Lung (tissue), 11 donors: ENCODE measurements at regions not wholly inside any gene's neighbourhood (a gene's known extent, or its start where the extent isn't known, plus 50 kb on each side); places are given as distances from the start of the nearest gene placed in this dataset.
"Not testable (repeated sequence)": the region's sequence is repeated elsewhere in the genome, so short reads cannot be mapped to it uniquely, and the experiment has no call there.

Experiments used
- ATAC-seq: fragments of 200-7000 bp; cut with Tn5 transposase; one replicate; pipeline ENCODE4 v1.9.1; 2020; ENCODE audit warnings: moderate number of reproducible peaks; ENCODE audit not compliant: insufficient read depth, low FRiP score
- DNase-seq, 3 donors: peaks; one replicate each; pipeline ENCODE4 v3.0.0-alpha.2; 2013 to 2017
- H3K27ac ChIP-seq, 2 donors: one replicate each; pipeline ENCODE4 v1.5.1; 2013; ENCODE audit warnings: mild to moderate bottlenecking in 2 of 2, moderate library complexity in 2 of 2, control low read depth in 1 of 2, inconsistent platforms in 1 of 2, low read depth in 1 of 2, low read length in 1 of 2
- H3K27me3 ChIP-seq, 3 donors: one replicate each; pipeline ENCODE4 v1.5.1; 2013; ENCODE audit warnings: low read length in 2 of 3; ENCODE audit not compliant: control insufficient read depth in 3 of 3, insufficient read depth in 3 of 3
- H3K36me3 ChIP-seq, 4 donors: one replicate each; pipeline ENCODE4 v1.5.1; 2013; ENCODE audit warnings: low read length in 4 of 4, mild to moderate bottlenecking in 1 of 4, moderate library complexity in 1 of 4; ENCODE audit not compliant: control insufficient read depth in 4 of 4, insufficient read depth in 4 of 4
- H3K4me1 ChIP-seq, 5 donors: one replicate each; pipeline ENCODE4 v1.5.1; 2013; ENCODE audit warnings: low read length in 5 of 5, mild to moderate bottlenecking in 2 of 5, moderate library complexity in 1 of 5; ENCODE audit not compliant: control insufficient read depth in 5 of 5, insufficient read depth in 5 of 5
- H3K4me3 ChIP-seq: one replicate; pipeline ENCODE4 v1.5.1; 2013; ENCODE audit warnings: mild to moderate bottlenecking, control low read depth, moderate library complexity
- H3K9ac ChIP-seq, 2 donors: one replicate each; pipeline ENCODE4 v1.5.1; 2013; ENCODE audit warnings: low read length in 2 of 2, control low read depth in 1 of 2; ENCODE audit not compliant: insufficient read depth in 1 of 2
- H3K9me3 ChIP-seq, 4 donors: one replicate each; pipeline ENCODE4 v1.5.1; 2013; ENCODE audit warnings: low read length in 3 of 4, mild to moderate bottlenecking in 1 of 4, moderate library complexity in 1 of 4; ENCODE audit not compliant: control insufficient read depth in 4 of 4, insufficient read depth in 3 of 4
- WGBS, 2 donors: extraction: QIAGEN DNeasy Blood & Tissue Kit; methylation state at CpG; one replicate each; pipeline ENCODE4 v1.1.7; 2013; 5-methylcytosine and 5-hydroxymethylcytosine counted together
- TF ChIP-seq, protein P1 (sequence below): IDR thresholded peaks from 2 replicates; pipeline ENCODE4 v1.5.1; 2012; ENCODE audit warnings: mild to moderate bottlenecking; ENCODE audit errors: control extremely low read depth, extremely low read depth
- donor health status: control.
- donor health status: control.
- donor health status: Bipolar disorder and iron deficiency.
- donor health status: healthy.
- donor health status: DM: yes; HTN: yes; CAD: no.

DNA sequence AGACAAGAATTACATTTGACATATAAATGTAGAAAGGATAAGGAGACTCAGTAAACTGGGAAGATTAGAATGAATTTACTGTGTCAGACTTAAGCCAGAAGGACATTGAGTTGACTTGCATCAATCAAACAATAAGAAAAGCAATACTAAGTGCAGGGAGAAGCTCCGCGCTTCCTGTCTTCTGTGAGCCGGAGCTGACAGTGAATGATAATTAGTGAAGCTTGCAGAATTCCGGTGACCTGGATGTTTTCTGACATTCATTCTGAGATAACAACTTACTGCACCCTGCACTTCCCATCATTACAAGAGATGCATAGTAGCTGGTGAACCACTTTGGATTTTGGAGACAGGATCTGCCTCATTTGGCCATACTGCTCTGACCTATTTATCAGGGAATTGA lies 469.2 kb upstream of the PCDH20 start:
- H3K4me1 ChIP-seq, result no peaks in the 10 kb centered on the region
- 72 to 80% methylated on average over 4 of the region's 4 CpGs for WGBS, 2 donors
- H3K27me3 ChIP-seq, result no peaks in the 10 kb centered on the region
- no peak overlapping the region for H3K4me3 ChIP-seq
- no peak for ATAC-seq
- TF ChIP-seq, protein P1, sequence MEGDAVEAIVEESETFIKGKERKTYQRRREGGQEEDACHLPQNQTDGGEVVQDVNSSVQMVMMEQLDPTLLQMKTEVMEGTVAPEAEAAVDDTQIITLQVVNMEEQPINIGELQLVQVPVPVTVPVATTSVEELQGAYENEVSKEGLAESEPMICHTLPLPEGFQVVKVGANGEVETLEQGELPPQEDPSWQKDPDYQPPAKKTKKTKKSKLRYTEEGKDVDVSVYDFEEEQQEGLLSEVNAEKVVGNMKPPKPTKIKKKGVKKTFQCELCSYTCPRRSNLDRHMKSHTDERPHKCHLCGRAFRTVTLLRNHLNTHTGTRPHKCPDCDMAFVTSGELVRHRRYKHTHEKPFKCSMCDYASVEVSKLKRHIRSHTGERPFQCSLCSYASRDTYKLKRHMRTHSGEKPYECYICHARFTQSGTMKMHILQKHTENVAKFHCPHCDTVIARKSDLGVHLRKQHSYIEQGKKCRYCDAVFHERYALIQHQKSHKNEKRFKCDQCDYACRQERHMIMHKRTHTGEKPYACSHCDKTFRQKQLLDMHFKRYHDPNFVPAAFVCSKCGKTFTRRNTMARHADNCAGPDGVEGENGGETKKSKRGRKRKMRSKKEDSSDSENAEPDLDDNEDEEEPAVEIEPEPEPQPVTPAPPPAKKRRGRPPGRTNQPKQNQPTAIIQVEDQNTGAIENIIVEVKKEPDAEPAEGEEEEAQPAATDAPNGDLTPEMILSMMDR, result no peak
- H3K27ac ChIP-seq, result no peak overlapping the region
- no peak for DNase-seq
- H3K36me3 ChIP-seq, result no peaks in the 10 kb centered on the region
- no peak overlapping the region for H3K9ac ChIP-seq
- no peaks in the 10 kb centered on the region for H3K9me3 ChIP-seq

DNA sequence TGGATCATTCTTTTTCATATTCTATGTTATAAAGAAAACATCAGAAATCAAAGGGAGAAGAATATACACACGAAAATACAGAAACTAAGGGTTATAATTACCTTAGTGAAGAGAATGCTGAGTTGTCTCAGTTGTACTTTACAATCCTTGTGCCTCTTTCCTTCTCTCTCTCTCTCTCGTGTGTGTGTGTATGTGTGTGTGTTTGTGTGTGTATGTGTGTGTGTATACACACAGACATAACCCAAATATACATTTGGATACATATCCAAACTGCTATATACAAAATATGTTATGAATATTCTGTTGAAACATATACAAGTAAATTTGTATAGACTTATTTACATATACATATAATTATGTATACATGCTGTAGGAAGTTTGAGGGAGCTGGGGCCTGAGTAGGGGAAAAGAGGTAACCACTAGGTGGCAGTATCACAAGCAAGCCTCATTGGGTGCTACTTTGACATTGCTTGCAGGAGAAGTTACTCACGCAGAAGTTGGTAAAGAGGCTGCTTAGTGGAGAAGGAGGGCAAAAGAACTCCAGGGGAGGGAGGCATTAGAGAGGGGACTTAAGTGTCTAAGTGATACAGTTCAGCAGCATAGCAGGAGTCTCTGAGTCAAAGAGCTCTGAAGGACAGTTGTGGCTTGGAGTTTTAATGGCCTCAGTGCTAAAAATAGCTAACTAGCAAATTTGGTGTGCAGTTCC lies 465.1 kb upstream of the PCDH20 start:
- no peaks in the 10 kb centered on the region for H3K27me3 ChIP-seq
- no peaks in the 10 kb centered on the region for H3K4me1 ChIP-seq
- WGBS, 2 donors, result 52 to 55% methylated on average over 3 of the region's 3 CpGs
- H3K9me3 ChIP-seq, result peaks cover 0 to 2% (median 1%) of the 10 kb centered on the region in 4 donors
- no peaks in the 10 kb centered on the region for H3K36me3 ChIP-seq
- no peak overlapping the region for H3K9ac ChIP-seq
- TF ChIP-seq, protein P1, result no peak
- ATAC-seq (no peak), DNase-seq (peak in 1 of 3 donors; percentile 17)
- no peak overlapping the region for H3K4me3 ChIP-seq
- H3K27ac ChIP-seq, result no peak overlapping the region

DNA sequence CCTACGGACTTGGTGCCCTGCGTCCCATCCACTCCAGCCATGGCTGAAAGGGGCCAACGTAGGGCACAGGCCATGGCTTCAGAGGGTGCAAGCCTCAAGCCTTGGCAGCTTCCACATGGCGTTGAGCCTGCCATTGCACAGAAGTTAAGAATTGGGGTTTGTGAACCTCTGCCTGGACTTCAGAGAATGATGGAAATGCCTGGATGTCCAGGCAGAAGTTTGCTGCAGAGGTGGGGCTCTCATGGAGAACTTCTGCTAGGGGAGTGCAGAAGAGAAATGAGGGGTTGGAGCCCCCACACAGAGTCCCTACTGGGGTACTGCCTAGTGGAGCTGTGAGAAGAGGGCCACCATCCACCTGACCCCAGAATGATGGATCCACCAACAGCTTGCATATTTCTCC lies 462.9 kb upstream of the PCDH20 start:
- H3K4me3 ChIP-seq, H3K9ac ChIP-seq, H3K27me3 ChIP-seq, H3K4me1 ChIP-seq, ATAC-seq, H3K27ac ChIP-seq, DNase-seq, H3K36me3 ChIP-seq: not testable (repeated sequence)
- peaks cover 0 to 12% (median 4%) of the 10 kb centered on the region in 4 donors for H3K9me3 ChIP-seq
- 81 to 82% methylated on average over 4 of the region's 4 CpGs for WGBS, 2 donors

DNA sequence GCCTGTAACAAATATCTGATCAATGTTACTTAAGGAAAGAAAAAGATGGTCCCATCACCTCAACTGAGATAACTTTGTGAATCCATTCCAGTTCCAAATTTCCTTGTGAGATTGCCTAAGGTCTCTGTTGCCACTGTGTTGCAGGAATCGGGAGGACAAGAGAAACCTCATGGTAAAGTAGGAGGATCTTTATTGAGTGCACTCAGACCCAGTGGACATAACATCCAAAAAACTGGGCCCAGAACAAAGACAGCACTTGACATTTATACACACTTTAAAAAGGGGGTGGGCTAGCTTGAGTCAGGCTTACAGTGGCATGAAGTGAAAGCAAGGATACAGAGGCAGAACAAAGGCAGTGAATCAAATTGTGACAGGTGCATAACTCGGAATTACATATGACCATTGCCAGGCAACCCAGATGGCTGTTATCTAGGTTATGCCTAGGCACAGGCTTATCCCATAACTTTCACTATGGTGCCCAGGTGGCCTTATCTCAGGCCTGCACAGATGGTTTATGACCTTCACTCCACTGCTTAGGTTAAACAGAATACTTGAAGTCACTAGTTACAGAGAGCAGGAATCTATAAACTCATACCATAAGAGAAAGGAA lies 459.4 kb upstream of the PCDH20 start:
- TF ChIP-seq, protein P1, result no peak
- no peak for DNase-seq
- no peaks in the 10 kb centered on the region for H3K4me1 ChIP-seq
- H3K27me3 ChIP-seq, result no peaks in the 10 kb centered on the region
- no peak overlapping the region for H3K9ac ChIP-seq
- no peak for ATAC-seq
- H3K27ac ChIP-seq, result no peak overlapping the region
- peaks cover 0 to 12% (median 4%) of the 10 kb centered on the region in 4 donors for H3K9me3 ChIP-seq
- WGBS, 2 donors, result 86 to 92% methylated on average over 2 of the region's 2 CpGs
- H3K36me3 ChIP-seq, result no peaks in the 10 kb centered on the region
- H3K4me3 ChIP-seq, result no peak overlapping the region
